Kidney tubule cell (primary cell): ENCODE measurements at regions not wholly inside any gene's neighbourhood (a gene's known extent, or its start where the extent isn't known, plus 50 kb on each side); places are given as distances from the start of the nearest gene placed in this dataset.

ENCODE experiments used
- DNase-seq: peaks from one replicate; pipeline ENCODE4 v3.0.0-alpha.2; 2018; ENCODE audit warnings: low spot score

GRCh38 chr5:124461941-124462340, 284.5 kb downstream of the ZNF608 start:
- DNase-seq: no peak

GRCh38 chr5:124461157-124461556, 285.3 kb downstream of the ZNF608 start:
- no peak for DNase-seq

GRCh38 chr5:124460642-124461041, 285.8 kb downstream of the ZNF608 start:
- DNase-seq: no peak

GRCh38 chr5:124459984-124460383, 286.5 kb downstream of the ZNF608 start:
- no peak for DNase-seq

GRCh38 chr5:124457901-124458300, 288.5 kb downstream of the ZNF608 start:
- DNase-seq: no peak

GRCh38 chr5:124457101-124457500, 289.3 kb downstream of the ZNF608 start:
- no peak for DNase-seq

GRCh38 chr5:124456249-124456648, 290.2 kb downstream of the ZNF608 start:
- no peak for DNase-seq

GRCh38 chr5:124454081-124454480, 292.4 kb downstream of the ZNF608 start:
- DNase-seq: no peak

- DNase-seq: peak; percentile 98
These were observed 293.0 kb downstream of the ZNF608 start for GRCh38 chr5:124453221-124454051.

GRCh38 chr5:124452412-124452811, 294.0 kb downstream of the ZNF608 start:
- DNase-seq: no peak

- no peak for DNase-seq
These were observed 294.6 kb downstream of the ZNF608 start for GRCh38 chr5:124451721-124452383.

GRCh38 chr5:124446120-124446519, 300.3 kb downstream of the ZNF608 start:
- DNase-seq: no peak

GRCh38 chr5:124445070-124445619, 301.3 kb downstream of the ZNF608 start:
- DNase-seq: no peak

- no peak for DNase-seq
These were observed 302.2 kb downstream of the ZNF608 start for GRCh38 chr5:124444147-124444775.

GRCh38 chr5:124440471-124440870, 306.0 kb downstream of the ZNF608 start:
- DNase-seq: no peak

GRCh38 chr5:124439609-124440008, 306.8 kb downstream of the ZNF608 start:
- no peak for DNase-seq

GRCh38 chr5:124438903-124439281, 307.5 kb downstream of the ZNF608 start:
- no peak for DNase-seq

GRCh38 chr5:124438026-124438902, 308.2 kb downstream of the ZNF608 start:
- no peak for DNase-seq

- no peak for DNase-seq
These were observed 310.1 kb downstream of the ZNF608 start for GRCh38 chr5:124436294-124436693.

GRCh38 chr5:124433170-124433569, 313.3 kb downstream of the ZNF608 start:
- DNase-seq: no peak

GRCh38 chr5:124421584-124421983, 324.9 kb downstream of the ZNF608 start:
- DNase-seq: no peak

GRCh38 chr5:124420952-124421351, 325.5 kb downstream of the ZNF608 start:
- DNase-seq: no peak
